ENCODE measurements at regions not wholly inside any gene's neighbourhood (a gene's known extent, or its start where the extent isn't known, plus 50 kb on each side); places are given as distances from the start of the nearest gene placed in this dataset.

DNA sequence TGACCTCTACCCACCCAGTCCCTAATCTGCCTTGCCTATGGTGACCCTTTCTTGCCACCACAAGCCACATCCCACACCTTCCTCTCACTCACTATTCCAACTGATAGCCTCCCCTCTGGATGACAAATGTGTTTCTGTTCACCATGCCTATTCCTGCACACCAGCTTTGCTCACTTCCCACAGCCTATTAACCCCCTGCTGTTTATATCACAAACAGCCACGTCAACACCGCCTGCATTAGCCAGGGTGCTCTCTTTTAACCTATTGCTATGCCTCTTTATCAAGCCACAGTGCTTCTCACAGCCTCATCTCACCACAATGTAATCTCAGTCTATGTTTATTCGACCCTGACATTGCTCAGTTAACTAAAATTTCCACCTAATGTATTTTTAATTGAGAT lies 271.8 kb downstream of the SUCLG1 start (continued):
- TF ChIP-seq MYC (IDR thresholded peaks at IDR 0.05; ENCODE audit: borderline replicate concordance, low read length), result no peak
- no peak for TF ChIP-seq HDAC2 (IDR thresholded peaks at IDR 0.05)
- TF ChIP-seq NR3C1 (IDR thresholded peaks at IDR 0.05), result no peak

GRCh38 chr2:84181927-84182326 lies 277.2 kb downstream of the SUCLG1 start:
- Histone ChIP-seq H3K4me3 (no peak overlapping the region), H3K27ac (no peak overlapping the region), H3K9me3 (no peaks in the 10 kb centered on the region), H3K4me1 (no peaks in the 10 kb centered on the region), H3K4me2 (no peak overlapping the region)
- WGBS (ENCODE audit: missing lambda C conversion rate), result 0% methylated on average over 2 of the region's 2 CpGs
- ATAC-seq (no peak), DNase-seq (ENCODE audit: low read depth in 1 of 2, low spot score in 1 of 2) (no peak), FAIRE-seq (no peak)
- POLR2A ChIA-PET, result no interaction called here
- CTCF ChIA-PET, result no interaction called here
- TF ChIP-seq ZC3H11A (IDR thresholded peaks at IDR 0.05), result no peak
- TF ChIP-seq MYC (IDR thresholded peaks at IDR 0.05; ENCODE audit: borderline replicate concordance, low read length), result no peak
- TF ChIP-seq KDM1A (IDR thresholded peaks at IDR 0.05; ENCODE audit: low read depth), result no peak
- no peak for TF ChIP-seq FOSL2 (IDR thresholded peaks at IDR 0.05)
- TF ChIP-seq FOSL2 (CRISPR knock-in tag; IDR thresholded peaks at IDR 0.05), result no peak
- TF ChIP-seq, protein P1, sequence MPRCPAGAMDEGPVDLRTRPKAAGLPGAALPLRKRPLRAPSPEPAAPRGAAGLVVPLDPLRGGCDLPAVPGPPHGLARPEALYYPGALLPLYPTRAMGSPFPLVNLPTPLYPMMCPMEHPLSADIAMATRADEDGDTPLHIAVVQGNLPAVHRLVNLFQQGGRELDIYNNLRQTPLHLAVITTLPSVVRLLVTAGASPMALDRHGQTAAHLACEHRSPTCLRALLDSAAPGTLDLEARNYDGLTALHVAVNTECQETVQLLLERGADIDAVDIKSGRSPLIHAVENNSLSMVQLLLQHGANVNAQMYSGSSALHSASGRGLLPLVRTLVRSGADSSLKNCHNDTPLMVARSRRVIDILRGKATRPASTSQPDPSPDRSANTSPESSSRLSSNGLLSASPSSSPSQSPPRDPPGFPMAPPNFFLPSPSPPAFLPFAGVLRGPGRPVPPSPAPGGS (IDR thresholded peaks at IDR 0.05), result no peak
- TF ChIP-seq CEBPB (IDR thresholded peaks at IDR 0.05), result no peak
- TF ChIP-seq FOXS1 (CRISPR knock-in tag; IDR thresholded peaks at IDR 0.05), result no peak
- no peak for TF ChIP-seq HEYL (CRISPR knock-in tag; IDR thresholded peaks at IDR 0.05)
- no peak for TF ChIP-seq ESRRA (IDR thresholded peaks at IDR 0.05; ENCODE audit: borderline replicate concordance, low read length)
- no peak for TF ChIP-seq HES2 (IDR thresholded peaks at IDR 0.05)

DNA sequence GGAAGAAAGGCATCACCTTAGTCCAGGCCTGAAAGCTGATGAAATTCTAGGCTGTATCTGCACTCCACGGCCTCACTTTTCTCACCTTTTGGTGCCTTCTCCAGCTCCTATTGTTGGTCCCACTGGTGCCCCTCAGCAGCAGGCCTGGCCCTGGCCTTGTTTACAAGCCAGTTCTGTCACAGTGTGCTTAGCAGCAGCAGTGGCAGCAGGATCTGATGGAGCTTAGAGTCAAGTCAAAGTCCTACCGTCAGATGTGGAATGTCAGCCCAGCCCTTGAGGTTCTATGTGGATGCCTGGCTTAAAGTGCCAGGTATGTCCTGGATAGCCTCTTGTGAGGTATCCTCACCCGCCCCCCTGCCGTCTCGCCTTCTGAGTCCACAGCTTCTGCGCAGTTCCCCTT lies 281.3 kb downstream of the SUCLG1 start:
- H3K4me2 ChIP-seq, result no peak overlapping the region
- DNase-seq (ENCODE audit: low read depth in 1 of 2, low spot score in 1 of 2) (no peak), ATAC-seq (no peak), FAIRE-seq (no peak)
- TF ChIP-seq, protein P2, sequence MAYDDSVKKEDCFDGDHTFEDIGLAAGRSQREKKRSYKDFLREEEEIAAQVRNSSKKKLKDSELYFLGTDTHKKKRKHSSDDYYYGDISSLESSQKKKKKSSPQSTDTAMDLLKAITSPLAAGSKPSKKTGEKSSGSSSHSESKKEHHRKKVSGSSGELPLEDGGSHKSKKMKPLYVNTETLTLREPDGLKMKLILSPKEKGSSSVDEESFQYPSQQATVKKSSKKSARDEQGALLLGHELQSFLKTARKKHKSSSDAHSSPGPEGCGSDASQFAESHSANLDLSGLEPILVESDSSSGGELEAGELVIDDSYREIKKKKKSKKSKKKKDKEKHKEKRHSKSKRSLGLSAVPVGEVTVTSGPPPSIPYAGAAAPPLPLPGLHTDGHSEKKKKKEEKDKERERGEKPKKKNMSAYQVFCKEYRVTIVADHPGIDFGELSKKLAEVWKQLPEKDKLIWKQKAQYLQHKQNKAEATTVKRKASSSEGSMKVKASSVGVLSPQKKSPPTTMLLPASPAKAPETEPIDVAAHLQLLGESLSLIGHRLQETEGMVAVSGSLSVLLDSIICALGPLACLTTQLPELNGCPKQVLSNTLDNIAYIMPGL (CRISPR knock-in tag; IDR thresholded peaks at IDR 0.05; ENCODE audit: borderline replicate concordance), result no peak
- TF ChIP-seq CBX8 (IDR thresholded peaks at IDR 0.05), result no peak
- no peak for TF ChIP-seq NPAS2 (CRISPR knock-in tag; IDR thresholded peaks at IDR 0.05; ENCODE audit: borderline replicate concordance)
- TF ChIP-seq HDAC2 (IDR thresholded peaks at IDR 0.05), result no peak
- H3K27ac ChIP-seq, result no peak overlapping the region
- 43% methylated on average over 6 of the region's 6 CpGs for WGBS (ENCODE audit: missing lambda C conversion rate)
- H3K9me3 ChIP-seq, result no peaks in the 10 kb centered on the region
- ChIA-PET CTCF (interaction anchor here (0.5 to 0.6 kb wide), 2 partner anchors 40 to 211 kb away, joined by 3 to 5 read pairs; no protein-coding TSS in a partner anchor), POLR2A (no interaction called here)
- H3K4me3 ChIP-seq, result no peak overlapping the region
- no peaks in the 10 kb centered on the region for H3K4me1 ChIP-seq

GRCh38 chr2:84175970-84176369 lies 283.1 kb downstream of the SUCLG1 start:
- Histone ChIP-seq H3K4me2 (no peak overlapping the region), H3K27ac (no peak overlapping the region), H3K9me3 (no peaks in the 10 kb centered on the region), H3K4me3 (no peak overlapping the region), H3K4me1 (no peaks in the 10 kb centered on the region)
- ChIA-PET POLR2A (no interaction called here), CTCF (no interaction called here)
- ATAC-seq, result no peak
- WGBS (ENCODE audit: missing lambda C conversion rate), result 57% methylated on average over 3 of the region's 3 CpGs
- DNase-seq (ENCODE audit: low read depth in 1 of 2, low spot score in 1 of 2), result no peak
- TF ChIP-seq EP300 (IDR thresholded peaks at IDR 0.05), result no peak
- TF ChIP-seq, protein P1 (IDR thresholded peaks at IDR 0.05), result no peak
- TF ChIP-seq JUN (IDR thresholded peaks at IDR 0.05), result no peak
- TF ChIP-seq ZFP36 (IDR thresholded peaks at IDR 0.05; ENCODE audit: borderline replicate concordance, partially characterized antibody), result no peak
- no peak for TF ChIP-seq GATA3 (IDR thresholded peaks at IDR 0.05; ENCODE audit: borderline replicate concordance)
- TF ChIP-seq ELK1 (IDR thresholded peaks at IDR 0.05; ENCODE audit: low read depth, low read length), result no peak
- no peak for TF ChIP-seq RARB (CRISPR knock-in tag; IDR thresholded peaks at IDR 0.05)
- TF ChIP-seq, protein P2 (CRISPR knock-in tag; IDR thresholded peaks at IDR 0.05; ENCODE audit: borderline replicate concordance), result no peak
- TF ChIP-seq SMC3 (IDR thresholded peaks at IDR 0.05), result no peak
- no peak for TF ChIP-seq ZC3H11A (IDR thresholded peaks at IDR 0.05)
- TF ChIP-seq KDM1A (IDR thresholded peaks at IDR 0.05; ENCODE audit: low read depth), result no peak
- no peak for TF ChIP-seq KDM5A (IDR thresholded peaks at IDR 0.05)
- TF ChIP-seq CEBPB (IDR thresholded peaks at IDR 0.05), result no peak
- TF ChIP-seq ZSCAN20 (CRISPR knock-in tag; IDR thresholded peaks at IDR 0.05), result no peak
- no peak for FAIRE-seq
